ENCODE measurements at regions not wholly inside any gene's neighbourhood (a gene's known extent, or its start where the extent isn't known, plus 50 kb on each side); places are given as distances from the start of the nearest gene placed in this dataset.

- no peak for DNase-seq
- no peak overlapping the region for H3K27ac Mint-ChIP-seq
- no peak overlapping the region for H3K4me3 Mint-ChIP-seq
- CTCF ChIA-PET = no interaction called here
- H3K27me3 Mint-ChIP-seq = no peaks in the 10 kb centered on the region
- POLR2A ChIA-PET = no interaction called here
- H3K9me3 Mint-ChIP-seq = no peaks in the 10 kb centered on the region
- H3K4me1 Mint-ChIP-seq = no peaks in the 10 kb centered on the region
- H3K36me3 Mint-ChIP-seq (ENCODE audit: low read depth) = no peaks in the 10 kb centered on the region
Measured at GRCh38 chr18:51813740-51814139, 526.3 kb upstream of the DCC start.

- ChIA-PET POLR2A (no interaction called here), CTCF (no interaction called here)
- H3K4me1 Mint-ChIP-seq = no peaks in the 10 kb centered on the region
- H3K27ac Mint-ChIP-seq = no peak overlapping the region
- no peak overlapping the region for H3K4me3 Mint-ChIP-seq
- no peaks in the 10 kb centered on the region for H3K27me3 Mint-ChIP-seq
- H3K36me3 Mint-ChIP-seq (ENCODE audit: low read depth) = no peaks in the 10 kb centered on the region
- no peaks in the 10 kb centered on the region for H3K9me3 Mint-ChIP-seq
- DNase-seq = no peak
Measured at GRCh38 chr18:51821610-51822009, 518.4 kb upstream of the DCC start.

GRCh38 chr18:51824746-51825145, 515.3 kb upstream of the DCC start:
- no peak overlapping the region for H3K4me3 Mint-ChIP-seq
- H3K9me3 Mint-ChIP-seq = peaks cover 12% of the 10 kb centered on the region
- H3K27ac Mint-ChIP-seq = no peak overlapping the region
- DNase-seq = no peak
- ChIA-PET CTCF (no interaction called here), POLR2A (no interaction called here)
- H3K27me3 Mint-ChIP-seq = no peaks in the 10 kb centered on the region
- no peaks in the 10 kb centered on the region for H3K4me1 Mint-ChIP-seq
- no peaks in the 10 kb centered on the region for H3K36me3 Mint-ChIP-seq (ENCODE audit: low read depth)

GRCh38 chr18:51833850-51834249, 506.1 kb upstream of the DCC start:
- Mint-ChIP-seq H3K36me3 (ENCODE audit: low read depth) (no peaks in the 10 kb centered on the region), H3K27ac (no peak overlapping the region), H3K4me1 (no peaks in the 10 kb centered on the region), H3K27me3 (no peaks in the 10 kb centered on the region), H3K9me3 (peaks cover 2% of the 10 kb centered on the region), H3K4me3 (no peak overlapping the region)
- no peak for DNase-seq
- CTCF ChIA-PET = no interaction called here
- POLR2A ChIA-PET = no interaction called here

- ChIA-PET POLR2A (no interaction called here), CTCF (no interaction called here)
- no peak for DNase-seq
- no peaks in the 10 kb centered on the region for H3K4me1 Mint-ChIP-seq
- H3K27ac Mint-ChIP-seq = no peak overlapping the region
- no peaks in the 10 kb centered on the region for H3K36me3 Mint-ChIP-seq (ENCODE audit: low read depth)
- no peaks in the 10 kb centered on the region for H3K27me3 Mint-ChIP-seq
- peaks cover 3% of the 10 kb centered on the region for H3K9me3 Mint-ChIP-seq
- H3K4me3 Mint-ChIP-seq = no peak overlapping the region
Measured at GRCh38 chr18:51848702-51849101, 491.3 kb upstream of the DCC start.

- ChIA-PET POLR2A (no interaction called here), CTCF (interaction anchor here (0.6 kb wide), 1 partner anchor 20 kb away, joined by 3 read pairs; no protein-coding TSS in a partner anchor)
- Mint-ChIP-seq H3K4me1 (no peaks in the 10 kb centered on the region), H3K9me3 (no peaks in the 10 kb centered on the region), H3K4me3 (no peak overlapping the region), H3K27ac (no peak overlapping the region), H3K27me3 (no peaks in the 10 kb centered on the region), H3K36me3 (ENCODE audit: low read depth) (no peaks in the 10 kb centered on the region)
- no peak for DNase-seq
Measured at GRCh38 chr18:51852681-51853080, 487.3 kb upstream of the DCC start.

- no peak overlapping the region for H3K4me3 Mint-ChIP-seq
- H3K27ac Mint-ChIP-seq = no peak overlapping the region
- no peaks in the 10 kb centered on the region for H3K4me1 Mint-ChIP-seq
- peaks cover under 1% of the 10 kb centered on the region for H3K9me3 Mint-ChIP-seq
- POLR2A ChIA-PET = no interaction called here
- H3K36me3 Mint-ChIP-seq (ENCODE audit: low read depth) = no peaks in the 10 kb centered on the region
- no peak for DNase-seq
- H3K27me3 Mint-ChIP-seq = no peaks in the 10 kb centered on the region
- CTCF ChIA-PET = no interaction called here
Measured at GRCh38 chr18:51857989-51858388, 482.0 kb upstream of the DCC start.

- no peaks in the 10 kb centered on the region for H3K27me3 Mint-ChIP-seq
- no peak for DNase-seq
- peaks cover 8% of the 10 kb centered on the region for H3K9me3 Mint-ChIP-seq
- CTCF ChIA-PET = no interaction called here
- no peak overlapping the region for H3K27ac Mint-ChIP-seq
- POLR2A ChIA-PET = no interaction called here
- no peaks in the 10 kb centered on the region for H3K36me3 Mint-ChIP-seq (ENCODE audit: low read depth)
- H3K4me1 Mint-ChIP-seq = no peaks in the 10 kb centered on the region
- no peak overlapping the region for H3K4me3 Mint-ChIP-seq
Measured at GRCh38 chr18:51861046-51861445, 479.0 kb upstream of the DCC start.

GRCh38 chr18:51862051-51862715, 477.8 kb upstream of the DCC start:
- H3K36me3 Mint-ChIP-seq (ENCODE audit: low read depth) = no peaks in the 10 kb centered on the region
- CTCF ChIA-PET = no interaction called here

GRCh38 chr18:51864219-51864965, 475.6 kb upstream of the DCC start:
- POLR2A ChIA-PET = no interaction called here
- CTCF ChIA-PET = no interaction called here
- H3K9me3 Mint-ChIP-seq = peaks cover 8% of the 10 kb centered on the region

More at GRCh38 chr18:51862051-51862715, 477.8 kb upstream of the DCC start:
- Mint-ChIP-seq H3K27me3 (no peaks in the 10 kb centered on the region), H3K4me3 (no peak overlapping the region), H3K4me1 (no peaks in the 10 kb centered on the region), H3K27ac (no peak overlapping the region), H3K9me3 (peaks cover 8% of the 10 kb centered on the region)
- POLR2A ChIA-PET = no interaction called here
- DNase-seq = no peak

GRCh38 chr18:51865538-51865937, 474.5 kb upstream of the DCC start:
- peaks cover 8% of the 10 kb centered on the region for H3K9me3 Mint-ChIP-seq
- no peak for DNase-seq
- ChIA-PET CTCF (no interaction called here), POLR2A (no interaction called here)
- no peaks in the 10 kb centered on the region for H3K36me3 Mint-ChIP-seq (ENCODE audit: low read depth)
- peak overlapping the region; percentile 36 for H3K27ac Mint-ChIP-seq
- no peaks in the 10 kb centered on the region for H3K4me1 Mint-ChIP-seq
- H3K27me3 Mint-ChIP-seq = no peaks in the 10 kb centered on the region
- H3K4me3 Mint-ChIP-seq = no peak overlapping the region

More at GRCh38 chr18:51864219-51864965, 475.6 kb upstream of the DCC start:
- Mint-ChIP-seq H3K27me3 (no peaks in the 10 kb centered on the region), H3K36me3 (ENCODE audit: low read depth) (no peaks in the 10 kb centered on the region), H3K4me3 (no peak overlapping the region), H3K4me1 (no peaks in the 10 kb centered on the region), H3K27ac (no peak overlapping the region)
- DNase-seq = no peak

- Mint-ChIP-seq H3K4me3 (no peak overlapping the region), H3K36me3 (ENCODE audit: low read depth) (no peaks in the 10 kb centered on the region), H3K27me3 (no peaks in the 10 kb centered on the region), H3K27ac (no peak overlapping the region), H3K4me1 (no peaks in the 10 kb centered on the region), H3K9me3 (peaks cover 8% of the 10 kb centered on the region)
- POLR2A ChIA-PET = no interaction called here
- CTCF ChIA-PET = no interaction called here
- peak; percentile 21 for DNase-seq
Measured at GRCh38 chr18:51867767-51868166, 472.2 kb upstream of the DCC start.

GRCh38 chr18:51878724-51879123, 461.3 kb upstream of the DCC start:
- H3K36me3 Mint-ChIP-seq (ENCODE audit: low read depth) = no peaks in the 10 kb centered on the region

GRCh38 chr18:51879329-51879728, 460.7 kb upstream of the DCC start:
- no peak overlapping the region for H3K27ac Mint-ChIP-seq
- no peak for DNase-seq
- H3K4me3 Mint-ChIP-seq = no peak overlapping the region
- no peaks in the 10 kb centered on the region for H3K27me3 Mint-ChIP-seq
- no peaks in the 10 kb centered on the region for H3K36me3 Mint-ChIP-seq (ENCODE audit: low read depth)
- POLR2A ChIA-PET = no interaction called here
- H3K4me1 Mint-ChIP-seq = no peaks in the 10 kb centered on the region
- peaks cover 6% of the 10 kb centered on the region for H3K9me3 Mint-ChIP-seq
- CTCF ChIA-PET = no interaction called here

More at GRCh38 chr18:51878724-51879123, 461.3 kb upstream of the DCC start:
- no peak overlapping the region for H3K4me3 Mint-ChIP-seq
- ChIA-PET CTCF (no interaction called here), POLR2A (no interaction called here)
- peaks cover 6% of the 10 kb centered on the region for H3K9me3 Mint-ChIP-seq
- no peak for DNase-seq
- no peak overlapping the region for H3K27ac Mint-ChIP-seq
- H3K27me3 Mint-ChIP-seq = no peaks in the 10 kb centered on the region
- no peaks in the 10 kb centered on the region for H3K4me1 Mint-ChIP-seq

Measured in activated CD4-positive, alpha-beta T cell treated with anti-CD3 and anti-CD28 coated beads, Interleukin-2, amount 10 ng/mL, durations not matched to agents 7 days and 5 days (primary cell).